Thymus (tissue), 11 donors: ENCODE measurements at regions not wholly inside any gene's neighbourhood (a gene's known extent, or its start where the extent isn't known, plus 50 kb on each side); places are given as distances from the start of the nearest gene placed in this dataset.

Source experiments
- DNase-seq, 9 donors: peaks; one replicate each; pipeline ENCODE4 v3.0.0-alpha.2; 2013; ENCODE audit warnings: low spot score in 9 of 9, low read depth in 6 of 9, missing footprints in 1 of 9
- H3K27ac ChIP-seq, 2 donors: one replicate each; pipeline ENCODE4 v1.5.1; 2013; ENCODE audit warnings: control low read depth in 1 of 2, low read depth in 1 of 2, low read length in 1 of 2, mild to moderate bottlenecking in 1 of 2, moderate library complexity in 1 of 2
- H3K27me3 ChIP-seq, 2 donors: one replicate each; pipeline ENCODE4 v1.5.1; 2013; ENCODE audit warnings: low read length in 1 of 2; ENCODE audit not compliant: control insufficient read depth in 2 of 2, insufficient read depth in 1 of 2
- H3K36me3 ChIP-seq, 2 donors: one replicate each; pipeline ENCODE4 v1.5.1; 2013; ENCODE audit warnings: low read length in 1 of 2, mild to moderate bottlenecking in 1 of 2, moderate library complexity in 1 of 2; ENCODE audit not compliant: control insufficient read depth in 2 of 2, insufficient read depth in 2 of 2
- H3K4me1 ChIP-seq, 2 donors: one replicate each; pipeline ENCODE4 v1.5.1; 2013; ENCODE audit warnings: low read length in 2 of 2; ENCODE audit not compliant: control insufficient read depth in 2 of 2, insufficient read depth in 2 of 2
- H3K4me3 ChIP-seq, 2 donors: one replicate each; pipeline ENCODE4 v1.5.1; 2013; ENCODE audit warnings: low read length in 2 of 2, control low read depth in 1 of 2, mild to moderate bottlenecking in 1 of 2
- H3K9me3 ChIP-seq, 2 donors: one replicate each; pipeline ENCODE4 v1.5.1; 2013; ENCODE audit warnings: low read length in 1 of 2, mild to moderate bottlenecking in 1 of 2; ENCODE audit not compliant: control insufficient read depth in 2 of 2, insufficient read depth in 1 of 2
- WGBS: extraction: QIAGEN DNeasy Blood & Tissue Kit; methylation state at CpG from one replicate; pipeline ENCODE4 v1.1.7; 2013; 5-methylcytosine and 5-hydroxymethylcytosine counted together
- donor health status: healthy.

DNA sequence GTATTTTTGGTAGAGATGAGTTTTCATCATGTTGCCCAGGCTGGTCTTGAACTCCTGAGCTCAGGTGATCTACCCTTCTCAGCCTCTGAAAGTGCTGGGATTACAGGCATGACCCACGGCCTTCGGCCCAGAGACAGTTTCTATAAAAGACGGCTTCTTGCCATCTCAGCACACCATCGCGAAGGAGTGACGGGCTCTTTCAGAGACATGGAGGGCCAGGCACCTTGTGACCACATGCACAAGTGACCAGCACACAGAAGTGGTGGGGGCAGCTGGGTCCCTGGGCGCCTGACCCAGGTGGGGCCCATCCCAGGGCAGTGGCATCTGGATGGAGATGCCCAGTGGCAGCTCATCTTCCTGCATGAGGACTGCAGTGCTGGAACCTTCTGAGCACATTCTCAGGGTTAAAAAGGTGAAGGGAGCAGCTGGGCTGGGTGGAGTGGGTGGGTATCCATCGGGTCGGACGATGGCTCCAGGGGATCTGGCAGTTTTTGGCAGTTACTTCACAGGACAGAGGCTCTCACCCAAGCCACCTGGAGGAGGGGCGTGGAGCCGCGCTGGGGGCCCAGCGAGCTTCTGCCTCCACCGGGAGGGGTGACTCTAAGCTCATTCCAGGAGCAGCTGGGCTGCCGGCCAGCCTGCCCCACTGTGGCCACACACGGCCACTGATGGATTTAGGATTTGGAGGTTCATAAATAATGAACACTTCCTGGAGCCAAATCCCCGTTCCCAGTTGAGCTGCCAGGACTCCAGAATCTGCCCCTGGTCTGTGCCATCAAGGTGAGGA, 373.0 kb downstream of the CTTN start:
- Histone ChIP-seq H3K27me3 (no peaks in the 10 kb centered on the region), H3K36me3 (no peaks in the 10 kb centered on the region), H3K4me3 (no peak overlapping the region), H3K27ac (no peak overlapping the region), H3K4me1 (no peaks in the 10 kb centered on the region), H3K9me3 (no peaks in the 10 kb centered on the region)
- 89% methylated on average over 18 of the region's 18 CpGs for WGBS
- DNase-seq: no peak

DNA sequence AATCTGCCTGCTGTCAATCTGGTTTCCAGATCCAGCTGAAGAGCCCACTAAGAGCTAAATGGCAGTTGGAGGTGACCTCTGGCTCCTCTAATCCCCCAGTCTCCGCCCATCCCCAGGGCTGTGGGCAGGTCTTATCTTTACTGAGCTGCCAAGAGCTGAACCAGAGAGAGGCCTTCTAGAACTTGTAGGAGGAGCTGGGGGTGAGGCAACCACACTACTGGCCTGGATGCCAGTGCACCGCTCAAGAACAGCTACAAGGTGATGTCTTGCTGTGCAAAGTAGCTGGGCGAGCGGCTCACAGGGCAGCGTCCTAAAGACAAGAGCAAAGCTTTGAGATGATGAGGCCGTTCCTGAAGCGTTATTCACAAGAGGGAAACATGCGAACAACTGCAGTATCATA, 374.6 kb downstream of the CTTN start:
- Histone ChIP-seq H3K27me3 (no peaks in the 10 kb centered on the region), H3K4me3 (no peak overlapping the region), H3K9me3 (no peaks in the 10 kb centered on the region), H3K27ac (no peak overlapping the region), H3K4me1 (no peaks in the 10 kb centered on the region), H3K36me3 (no peaks in the 10 kb centered on the region)
- DNase-seq: no peak
- 88% methylated on average over 8 of the region's 8 CpGs for WGBS

DNA sequence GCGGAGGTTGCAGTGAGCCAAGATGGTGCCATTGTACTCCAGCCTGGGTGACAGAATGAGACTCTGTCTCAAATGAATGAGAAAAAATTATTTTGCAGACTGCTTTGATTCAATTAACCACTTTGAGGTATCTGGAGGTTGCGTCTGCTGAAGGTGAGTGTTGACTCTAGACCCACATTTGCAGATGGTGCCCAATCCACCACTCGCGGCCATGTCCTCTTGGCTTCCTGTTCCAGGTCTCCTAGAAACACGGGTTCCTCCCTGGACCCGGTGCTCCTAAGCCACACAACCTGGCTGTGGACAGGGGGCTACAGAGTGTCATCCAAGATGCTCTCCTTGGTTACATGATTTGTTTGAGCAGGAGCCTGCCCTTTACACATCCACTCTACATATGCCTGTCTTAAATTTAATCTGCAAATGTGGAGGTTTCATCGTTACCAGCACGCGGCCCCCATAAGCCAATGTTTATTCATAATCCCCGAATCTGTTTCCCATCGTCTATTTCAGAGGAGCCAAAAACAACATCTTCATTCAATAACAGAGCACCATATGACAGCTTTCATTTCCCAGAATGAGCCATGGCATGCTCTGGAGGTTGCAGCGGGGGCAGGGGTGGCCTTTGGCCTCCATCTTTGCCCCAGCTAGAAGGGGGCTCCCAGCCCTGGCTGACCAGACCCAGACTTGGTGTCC, 377.2 kb downstream of the CTTN start:
- no peaks in the 10 kb centered on the region for H3K4me1 ChIP-seq
- WGBS: 95% methylated on average over 12 of the region's 12 CpGs
- H3K27me3 ChIP-seq: no peaks in the 10 kb centered on the region
- H3K9me3 ChIP-seq: no peaks in the 10 kb centered on the region
- H3K27ac ChIP-seq: no peak overlapping the region
- DNase-seq: no peak
- no peaks in the 10 kb centered on the region for H3K36me3 ChIP-seq
- no peak overlapping the region for H3K4me3 ChIP-seq

DNA sequence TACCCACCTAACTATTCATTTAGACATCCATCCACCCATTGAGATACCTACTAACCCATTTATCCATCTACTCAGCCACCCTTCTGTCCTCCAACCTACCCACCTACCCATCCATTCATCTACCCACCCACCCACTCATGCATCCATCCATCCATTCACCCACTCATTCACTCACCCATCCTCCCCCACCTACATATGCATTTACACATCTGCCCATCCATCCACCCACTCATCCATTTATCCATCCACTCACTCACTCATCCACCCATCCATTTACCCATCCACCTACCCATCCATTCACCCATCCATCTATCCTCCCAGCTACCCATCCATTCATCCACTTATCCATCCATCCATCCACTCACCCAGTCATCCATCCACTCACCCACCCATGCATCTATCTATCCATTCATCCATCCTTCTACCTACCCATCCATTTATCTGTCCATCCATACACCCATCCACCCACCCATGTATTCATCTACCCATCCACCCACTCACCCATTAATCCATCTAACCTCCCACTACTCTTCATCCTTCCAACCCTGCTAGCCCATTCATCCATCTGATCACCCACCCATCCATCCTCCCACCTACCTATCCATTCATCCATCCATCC, 378.7 kb downstream of the CTTN start:
- no peak for DNase-seq
- Histone ChIP-seq H3K4me3 (no peak overlapping the region), H3K4me1 (no peaks in the 10 kb centered on the region), H3K27ac (no peak overlapping the region), H3K36me3 (no peaks in the 10 kb centered on the region), H3K9me3 (no peaks in the 10 kb centered on the region), H3K27me3 (no peaks in the 10 kb centered on the region)

DNA sequence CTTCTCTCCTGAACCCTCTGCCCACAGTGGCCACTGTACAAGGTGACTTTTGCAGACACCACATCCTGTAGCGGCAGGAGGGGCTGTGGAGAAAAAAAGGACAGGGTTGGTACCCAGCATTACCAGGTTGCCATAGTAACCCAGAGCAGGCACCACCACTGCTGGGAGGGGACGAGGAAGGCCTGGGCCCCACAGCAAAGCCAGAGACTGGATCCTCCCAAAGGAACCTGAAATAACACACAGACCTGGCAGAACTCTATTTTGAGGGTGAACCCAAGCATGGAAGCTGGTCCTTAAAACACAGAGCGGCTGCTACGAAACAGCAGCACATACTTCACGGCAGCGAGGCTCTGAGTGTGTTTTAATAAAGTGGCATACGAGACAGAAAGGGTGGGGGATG, 380.6 kb downstream of the CTTN start:
- 84% methylated on average over 7 of the region's 7 CpGs for WGBS
- Histone ChIP-seq H3K4me1 (no peaks in the 10 kb centered on the region), H3K27ac (no peak overlapping the region), H3K27me3 (no peaks in the 10 kb centered on the region), H3K36me3 (no peaks in the 10 kb centered on the region), H3K4me3 (no peak overlapping the region), H3K9me3 (no peaks in the 10 kb centered on the region)
- no peak for DNase-seq

DNA sequence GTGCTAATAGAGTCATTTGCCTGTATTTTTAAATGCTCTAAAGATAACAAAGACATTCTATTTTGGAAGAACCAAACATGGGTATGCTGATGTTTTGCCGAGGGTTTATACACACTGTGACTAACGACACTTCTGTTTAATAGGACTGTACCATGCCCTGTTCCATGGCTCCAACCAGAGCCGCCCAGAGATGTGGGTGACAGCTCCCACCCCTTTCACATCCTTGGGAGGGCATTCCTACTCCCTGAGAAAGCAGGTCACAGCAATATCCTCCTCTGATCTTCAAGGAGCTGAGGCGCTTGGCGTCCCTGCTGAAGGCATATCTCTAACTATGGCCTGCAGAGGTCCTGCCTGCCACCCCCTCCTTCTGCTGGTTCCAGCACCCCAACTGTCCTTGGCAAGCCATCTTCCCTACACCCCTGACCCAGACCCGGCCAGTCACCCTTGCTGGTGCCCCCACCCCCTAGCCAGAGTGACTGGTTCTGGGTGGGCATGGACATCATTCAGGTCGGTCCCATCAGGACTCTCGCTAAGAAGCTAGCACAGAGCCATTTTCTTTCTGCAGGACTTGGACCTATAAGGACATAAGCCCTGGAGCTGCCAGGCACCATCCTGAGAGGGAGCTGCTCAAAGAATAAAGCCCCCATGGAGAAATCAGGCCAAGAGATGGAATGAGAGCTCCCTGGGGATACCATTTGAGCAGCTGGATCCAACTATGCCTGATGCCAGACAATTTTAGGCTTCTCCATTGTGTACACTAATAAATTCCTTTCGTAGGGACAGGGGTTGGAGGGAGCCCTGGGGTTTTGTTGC, 381.3 kb downstream of the CTTN start:
- no peak overlapping the region for H3K27ac ChIP-seq
- no peak overlapping the region for H3K4me3 ChIP-seq
- 89% methylated on average over 9 of the region's 9 CpGs for WGBS
- H3K4me1 ChIP-seq: no peaks in the 10 kb centered on the region
- DNase-seq: no peak
- no peaks in the 10 kb centered on the region for H3K36me3 ChIP-seq
- no peaks in the 10 kb centered on the region for H3K9me3 ChIP-seq
- H3K27me3 ChIP-seq: no peaks in the 10 kb centered on the region

DNA sequence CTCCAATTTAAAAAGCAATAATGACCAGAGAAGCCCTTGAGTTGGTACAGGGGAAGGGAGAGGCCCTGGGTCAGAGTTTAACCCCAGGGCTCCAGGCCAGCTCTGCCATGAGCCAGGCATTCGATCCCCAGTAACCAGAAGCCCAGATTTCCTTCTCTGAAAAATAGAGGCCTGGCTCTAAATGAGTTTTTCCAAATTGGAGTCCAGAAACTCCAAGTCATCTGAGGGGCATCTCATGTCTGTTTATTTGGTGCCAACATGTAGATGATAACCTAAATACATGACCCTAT, 381.9 kb downstream of the CTTN start:
- Histone ChIP-seq H3K9me3 (no peaks in the 10 kb centered on the region), H3K4me3 (no peak overlapping the region), H3K36me3 (no peaks in the 10 kb centered on the region), H3K27me3 (no peaks in the 10 kb centered on the region), H3K27ac (no peak overlapping the region), H3K4me1 (no peaks in the 10 kb centered on the region)
- WGBS: 90% methylated on average over 1 of the region's 1 CpG
- no peak for DNase-seq

DNA sequence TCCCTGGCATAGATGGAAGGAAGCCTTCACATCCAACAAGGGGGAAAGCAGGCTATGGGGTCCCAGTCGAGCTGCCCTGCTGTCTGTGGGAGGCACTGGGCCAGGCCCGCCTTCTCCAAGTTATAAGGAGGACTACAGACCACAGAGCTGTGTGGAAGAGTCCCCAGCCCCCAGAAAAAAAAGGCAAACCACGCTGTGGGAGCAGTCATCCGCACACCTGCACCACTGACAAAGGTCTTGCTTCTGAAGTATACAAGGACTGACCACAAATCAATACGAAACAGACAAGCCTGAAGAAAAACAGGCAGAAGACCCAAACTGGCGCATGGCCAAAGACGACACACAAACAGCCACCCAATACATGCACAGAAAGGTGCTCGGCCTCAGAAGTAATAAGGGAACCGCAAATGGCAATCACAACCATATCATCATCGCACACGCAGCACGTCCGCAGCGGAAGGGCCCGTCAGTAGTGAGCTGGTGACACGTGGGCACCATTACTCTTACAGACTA, 384.1 kb downstream of the CTTN start:
- Histone ChIP-seq H3K9me3 (no peaks in the 10 kb centered on the region), H3K27ac (no peak overlapping the region), H3K4me3 (no peak overlapping the region), H3K36me3 (no peaks in the 10 kb centered on the region), H3K4me1 (no peaks in the 10 kb centered on the region), H3K27me3 (no peaks in the 10 kb centered on the region)
- DNase-seq: no peak
- 80% methylated on average over 16 of the region's 16 CpGs for WGBS

DNA sequence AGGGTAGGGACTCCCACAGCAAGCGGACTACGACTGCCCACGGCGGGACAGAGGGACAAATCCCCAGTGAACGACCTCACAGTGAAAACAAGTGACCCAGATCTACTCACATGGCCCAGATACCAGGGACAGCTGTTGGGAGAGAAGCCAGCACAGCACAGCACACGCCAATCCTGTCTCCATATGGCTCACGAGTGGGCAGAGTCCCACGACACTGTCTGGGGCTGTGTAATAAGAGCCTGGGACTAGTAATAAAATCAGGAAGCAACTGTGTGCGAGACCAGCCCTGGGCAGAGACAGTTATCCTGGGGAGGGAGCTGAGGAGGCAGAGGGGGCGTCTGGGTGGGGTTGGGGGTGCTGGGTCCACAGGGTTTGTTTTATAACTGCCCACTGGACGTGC, 385.0 kb downstream of the CTTN start:
- H3K27me3 ChIP-seq: no peaks in the 10 kb centered on the region
- DNase-seq: no peak
- no peak overlapping the region for H3K4me3 ChIP-seq
- H3K4me1 ChIP-seq: no peaks in the 10 kb centered on the region
- H3K27ac ChIP-seq: no peak overlapping the region
- 80% methylated on average over 11 of the region's 11 CpGs for WGBS
- H3K36me3 ChIP-seq: no peaks in the 10 kb centered on the region
- no peaks in the 10 kb centered on the region for H3K9me3 ChIP-seq
